Cardiac muscle cell (in vitro differentiated cells and primary cell): ENCODE measurements at regions not wholly inside any gene's neighbourhood (a gene's known extent, or its start where the extent isn't known, plus 50 kb on each side); places are given as distances from the start of the nearest gene placed in this dataset.

ENCODE experiments used
- DNase-seq, 2 donors: peaks; one replicate each; pipeline versions ENCODE4 v3.0.0 to v3.0.0-alpha.2; 2010 to 2017; ENCODE audit warnings: low read depth in 1 of 2, low spot score in 1 of 2
- H3K27ac ChIP-seq: fragments of 200-600 bp; sonication (generic); 2 replicates; pipeline ENCODE4 v1.5.1; 2016
- H3K27me3 ChIP-seq: fragments of 200-600 bp; sonication (generic); 2 replicates; pipeline ENCODE4 v1.6.0; 2016; ENCODE audit warnings: control low read depth
- H3K36me3 ChIP-seq: fragments of 200-600 bp; sonication (generic); 2 replicates; pipeline ENCODE4 v1.5.1; 2016; ENCODE audit warnings: control low read depth
- H3K4me1 ChIP-seq: fragments of 200-600 bp; sonication (generic); 2 replicates; pipeline ENCODE4 v1.8.1; 2017; ENCODE audit warnings: low read depth, mild to moderate bottlenecking, mixed run types
- H3K4me3 ChIP-seq: fragments of 200-600 bp; sonication (generic); 2 replicates; pipeline ENCODE4 v1.5.1; 2016; ENCODE audit warnings: mild to moderate bottlenecking
- H3K9me3 ChIP-seq: fragments of 200-600 bp; sonication (generic); 2 replicates; pipeline ENCODE4 v1.5.1; 2017; ENCODE audit warnings: low read depth, mild to moderate bottlenecking, control low read depth
- CTCF ChIP-seq: IDR thresholded peaks from 2 replicates; pipeline ENCODE4 v1.5.1; 2012; ENCODE audit warnings: low read depth, mild to moderate bottlenecking, low read length

GRCh38 chr13:34021619-34022018 lies 203.7 kb downstream of the RFC3 start:
- no peak for DNase-seq
- no peak for TF ChIP-seq CTCF
- H3K4me3 ChIP-seq, result no peak overlapping the region
- H3K27me3 ChIP-seq, result no peaks in the 10 kb centered on the region
- H3K36me3 ChIP-seq, result no peaks in the 10 kb centered on the region
- H3K27ac ChIP-seq, result no peak overlapping the region
- no peaks in the 10 kb centered on the region for H3K4me1 ChIP-seq
- H3K9me3 ChIP-seq, result no peaks in the 10 kb centered on the region

GRCh38 chr13:34025746-34026145 lies 207.8 kb downstream of the RFC3 start:
- Histone ChIP-seq H3K9me3 (no peaks in the 10 kb centered on the region), H3K4me1 (no peaks in the 10 kb centered on the region), H3K4me3 (no peak overlapping the region), H3K27ac (no peak overlapping the region), H3K36me3 (no peaks in the 10 kb centered on the region), H3K27me3 (no peaks in the 10 kb centered on the region)
- DNase-seq, result peak in 1 of 2 donors; percentile 38
- no peak for TF ChIP-seq CTCF

GRCh38 chr13:34026308-34026707 lies 208.4 kb downstream of the RFC3 start:
- Histone ChIP-seq H3K4me1 (no peaks in the 10 kb centered on the region), H3K4me3 (no peak overlapping the region), H3K27me3 (no peaks in the 10 kb centered on the region), H3K27ac (no peak overlapping the region), H3K36me3 (no peaks in the 10 kb centered on the region), H3K9me3 (no peaks in the 10 kb centered on the region)
- DNase-seq, result no peak
- no peak for TF ChIP-seq CTCF

GRCh38 chr13:34028496-34029442 lies 210.8 kb downstream of the RFC3 start:
- DNase-seq, result no peak
- H3K36me3 ChIP-seq, result no peaks in the 10 kb centered on the region
- TF ChIP-seq CTCF, result no peak
- H3K9me3 ChIP-seq, result no peaks in the 10 kb centered on the region
- no peaks in the 10 kb centered on the region for H3K4me1 ChIP-seq
- H3K4me3 ChIP-seq, result no peak overlapping the region
- H3K27me3 ChIP-seq, result no peaks in the 10 kb centered on the region
- no peak overlapping the region for H3K27ac ChIP-seq

GRCh38 chr13:34030782-34031181 lies 212.8 kb downstream of the RFC3 start:
- Histone ChIP-seq H3K4me1 (no peaks in the 10 kb centered on the region), H3K27me3 (no peaks in the 10 kb centered on the region), H3K36me3 (no peaks in the 10 kb centered on the region), H3K9me3 (no peaks in the 10 kb centered on the region), H3K27ac (no peak overlapping the region), H3K4me3 (no peak overlapping the region)
- DNase-seq, result no peak
- TF ChIP-seq CTCF, result no peak
